ENCODE measurements at regions not wholly inside any gene's neighbourhood (a gene's known extent, or its start where the extent isn't known, plus 50 kb on each side); places are given as distances from the start of the nearest gene placed in this dataset.

DNA sequence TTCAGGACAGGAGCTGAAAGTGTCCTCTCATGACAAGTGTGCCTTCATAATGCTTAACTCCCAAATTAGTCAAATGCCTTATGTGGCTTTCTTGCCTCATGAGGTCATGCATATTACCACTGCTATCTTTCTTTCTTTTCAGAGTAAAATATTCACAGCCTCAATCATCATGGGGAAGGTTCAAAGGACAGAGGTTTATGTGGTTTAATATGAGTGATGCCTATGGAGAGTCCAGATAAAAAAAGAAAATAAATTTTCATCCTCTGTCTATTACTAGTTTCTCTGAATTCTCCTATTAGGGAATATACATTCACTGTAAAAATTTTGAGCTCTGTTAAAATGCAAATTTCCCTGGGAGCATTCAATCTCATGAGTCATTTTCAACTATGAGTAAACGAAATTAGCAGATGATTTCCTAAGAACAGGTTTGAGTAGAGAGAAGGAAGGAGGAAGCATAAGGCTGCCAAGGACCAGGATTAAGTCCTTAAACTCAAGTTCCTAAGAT lies 396.9 kb upstream of the ADGRB3 start:
- TF ChIP-seq FOXM1 (IDR thresholded peaks at IDR 0.05; ENCODE audit: borderline replicate concordance), result no peak
- TF ChIP-seq NFRKB (IDR thresholded peaks at IDR 0.05), result no peak
- no peak for TF ChIP-seq TARDBP (IDR thresholded peaks at IDR 0.05)
- no peak for TF ChIP-seq FOXK2 (IDR thresholded peaks at IDR 0.05)
- TF ChIP-seq, protein P1, sequence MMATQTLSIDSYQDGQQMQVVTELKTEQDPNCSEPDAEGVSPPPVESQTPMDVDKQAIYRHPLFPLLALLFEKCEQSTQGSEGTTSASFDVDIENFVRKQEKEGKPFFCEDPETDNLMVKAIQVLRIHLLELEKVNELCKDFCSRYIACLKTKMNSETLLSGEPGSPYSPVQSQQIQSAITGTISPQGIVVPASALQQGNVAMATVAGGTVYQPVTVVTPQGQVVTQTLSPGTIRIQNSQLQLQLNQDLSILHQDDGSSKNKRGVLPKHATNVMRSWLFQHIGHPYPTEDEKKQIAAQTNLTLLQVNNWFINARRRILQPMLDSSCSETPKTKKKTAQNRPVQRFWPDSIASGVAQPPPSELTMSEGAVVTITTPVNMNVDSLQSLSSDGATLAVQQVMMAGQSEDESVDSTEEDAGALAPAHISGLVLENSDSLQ (IDR thresholded peaks at IDR 0.05), result no peak
- TF ChIP-seq BHLHE40 (IDR thresholded peaks at IDR 0.05; ENCODE audit: borderline replicate concordance), result no peak
- no peak for TF ChIP-seq SP1 (IDR thresholded peaks at IDR 0.05)
- no peak for TF ChIP-seq SUZ12 (IDR thresholded peaks at IDR 0.05)
- no peak for TF ChIP-seq ZNF384 (IDR thresholded peaks at IDR 0.05)
- TF ChIP-seq FOXA1 (IDR thresholded peaks at IDR 0.05), result no peak
- TF ChIP-seq ELF4 (IDR thresholded peaks at IDR 0.05), result no peak
- no peak for TF ChIP-seq LEF1 (IDR thresholded peaks at IDR 0.05; ENCODE audit: borderline replicate concordance)
- no peak for TF ChIP-seq L3MBTL2 (conservative IDR thresholded peaks at IDR 0.05)
